Calu3 (cell line): ENCODE measurements at regions not wholly inside any gene's neighbourhood (a gene's known extent, or its start where the extent isn't known, plus 50 kb on each side); places are given as distances from the start of the nearest gene placed in this dataset.

ENCODE experiments used
- BruUV-seq: library from RNA; stranded (reverse); fragments of 400-500 nt; replicated peaks from 2 replicates; lab custom pipeline; 2021; lab: Mats Ljungman, UMichigan
- CTCF ChIA-PET: fragments of 300-600 bp; sonication (Branson Sonifier 250); formaldehyde crosslinking; loops from one replicate; lab custom pipeline; 2022; ENCODE audit warnings: antibody characterized with exemption; lab: Charles Lee
- DNase-seq: peaks from one replicate; pipeline ENCODE4 v3.0.0; 2022
- H3K27ac Mint-ChIP-seq: one replicate; pipeline ENCODE4 v1.8.0; 2022; ENCODE audit warnings: mixed read lengths; ENCODE audit not compliant: unreplicated experiment
- H3K27me3 Mint-ChIP-seq: one replicate; pipeline ENCODE4 v1.8.0; 2022; ENCODE audit warnings: mixed read lengths; ENCODE audit not compliant: unreplicated experiment
- H3K36me3 Mint-ChIP-seq: one replicate; pipeline ENCODE4 v1.8.0; 2022; ENCODE audit warnings: mild to moderate bottlenecking, moderate library complexity, mixed read lengths; ENCODE audit not compliant: insufficient read depth, unreplicated experiment
- H3K4me1 Mint-ChIP-seq: one replicate; pipeline ENCODE4 v1.8.0; 2022; ENCODE audit warnings: mild to moderate bottlenecking, low read depth, mixed read lengths; ENCODE audit not compliant: unreplicated experiment
- H3K4me3 Mint-ChIP-seq: one replicate; pipeline ENCODE4 v1.8.0; 2022; ENCODE audit warnings: mild to moderate bottlenecking, low read depth, moderate library complexity, mixed read lengths; ENCODE audit not compliant: unreplicated experiment
- H3K9me3 Mint-ChIP-seq: one replicate; pipeline ENCODE4 v1.8.0; 2022; ENCODE audit warnings: low read depth, mixed read lengths; ENCODE audit not compliant: unreplicated experiment
- intact Hi-C: fragments of 100-400 bp; cut with micrococcal nuclease; formaldehyde crosslinking; loops from one replicate; pipeline ENCODE4 v1.10.0; 2022; ENCODE audit not compliant: unreplicated experiment
- TF ChIP-seq, protein P1 (sequence below): fragments of 200-600 bp; IDR thresholded peaks from one replicate; pipeline ENCODE4 v1.8.0; 2022; ENCODE audit warnings: antibody characterized with exemption; ENCODE audit not compliant: unreplicated experiment

GRCh38 chr14:85079842-85080730, 449.9 kb upstream of the FLRT2 start:
- intact Hi-C loops: no loop called here
- CTCF ChIA-PET: no interaction called here
- Mint-ChIP-seq H3K9me3 (peaks cover 4% of the 10 kb centered on the region), H3K27ac (no peak overlapping the region), H3K4me3 (no peak overlapping the region), H3K36me3 (no peaks in the 10 kb centered on the region), H3K27me3 (no peaks in the 10 kb centered on the region), H3K4me1 (no peaks in the 10 kb centered on the region)
- BruUV-seq: no TSS peak
- DNase-seq: no peak
- TF ChIP-seq, protein P1, sequence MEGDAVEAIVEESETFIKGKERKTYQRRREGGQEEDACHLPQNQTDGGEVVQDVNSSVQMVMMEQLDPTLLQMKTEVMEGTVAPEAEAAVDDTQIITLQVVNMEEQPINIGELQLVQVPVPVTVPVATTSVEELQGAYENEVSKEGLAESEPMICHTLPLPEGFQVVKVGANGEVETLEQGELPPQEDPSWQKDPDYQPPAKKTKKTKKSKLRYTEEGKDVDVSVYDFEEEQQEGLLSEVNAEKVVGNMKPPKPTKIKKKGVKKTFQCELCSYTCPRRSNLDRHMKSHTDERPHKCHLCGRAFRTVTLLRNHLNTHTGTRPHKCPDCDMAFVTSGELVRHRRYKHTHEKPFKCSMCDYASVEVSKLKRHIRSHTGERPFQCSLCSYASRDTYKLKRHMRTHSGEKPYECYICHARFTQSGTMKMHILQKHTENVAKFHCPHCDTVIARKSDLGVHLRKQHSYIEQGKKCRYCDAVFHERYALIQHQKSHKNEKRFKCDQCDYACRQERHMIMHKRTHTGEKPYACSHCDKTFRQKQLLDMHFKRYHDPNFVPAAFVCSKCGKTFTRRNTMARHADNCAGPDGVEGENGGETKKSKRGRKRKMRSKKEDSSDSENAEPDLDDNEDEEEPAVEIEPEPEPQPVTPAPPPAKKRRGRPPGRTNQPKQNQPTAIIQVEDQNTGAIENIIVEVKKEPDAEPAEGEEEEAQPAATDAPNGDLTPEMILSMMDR: no peak

GRCh38 chr14:85084344-85084743, 445.6 kb upstream of the FLRT2 start:
- TF ChIP-seq, protein P1: no peak
- intact Hi-C loops: no loop called here
- CTCF ChIA-PET: no interaction called here
- DNase-seq: no peak
- Mint-ChIP-seq H3K4me3 (no peak overlapping the region), H3K4me1 (no peaks in the 10 kb centered on the region), H3K36me3 (no peaks in the 10 kb centered on the region), H3K9me3 (peaks cover 4% of the 10 kb centered on the region), H3K27ac (no peak overlapping the region), H3K27me3 (no peaks in the 10 kb centered on the region)
- BruUV-seq: no TSS peak

DNA sequence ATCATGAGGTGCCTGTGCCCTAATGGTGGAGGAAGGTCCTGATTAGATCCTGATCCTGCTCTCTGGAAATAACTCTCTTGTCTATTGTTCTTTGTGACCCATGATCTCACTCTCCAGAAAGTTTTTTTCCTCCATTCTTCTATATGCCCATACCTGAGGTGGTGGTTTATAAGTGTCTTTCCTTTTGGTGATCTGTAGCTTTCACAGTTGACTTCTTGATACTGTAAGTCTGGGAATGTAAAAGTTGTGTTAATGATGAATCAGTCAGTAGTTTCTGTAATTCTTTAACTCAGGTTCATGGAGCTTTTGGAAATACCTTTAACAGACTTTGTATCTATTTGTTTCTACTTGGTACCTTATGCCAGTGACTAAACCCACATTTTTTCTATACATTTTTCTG, 444.0 kb upstream of the FLRT2 start:
- intact Hi-C loops: no loop called here
- no TSS peak for BruUV-seq
- TF ChIP-seq, protein P1: no peak
- no peaks in the 10 kb centered on the region for H3K27me3 Mint-ChIP-seq
- no peaks in the 10 kb centered on the region for H3K4me1 Mint-ChIP-seq
- peaks cover 4% of the 10 kb centered on the region for H3K9me3 Mint-ChIP-seq
- H3K4me3 Mint-ChIP-seq: no peak overlapping the region
- DNase-seq: no peak
- H3K36me3 Mint-ChIP-seq: no peaks in the 10 kb centered on the region
- no peak overlapping the region for H3K27ac Mint-ChIP-seq
- CTCF ChIA-PET: no interaction called here

DNA sequence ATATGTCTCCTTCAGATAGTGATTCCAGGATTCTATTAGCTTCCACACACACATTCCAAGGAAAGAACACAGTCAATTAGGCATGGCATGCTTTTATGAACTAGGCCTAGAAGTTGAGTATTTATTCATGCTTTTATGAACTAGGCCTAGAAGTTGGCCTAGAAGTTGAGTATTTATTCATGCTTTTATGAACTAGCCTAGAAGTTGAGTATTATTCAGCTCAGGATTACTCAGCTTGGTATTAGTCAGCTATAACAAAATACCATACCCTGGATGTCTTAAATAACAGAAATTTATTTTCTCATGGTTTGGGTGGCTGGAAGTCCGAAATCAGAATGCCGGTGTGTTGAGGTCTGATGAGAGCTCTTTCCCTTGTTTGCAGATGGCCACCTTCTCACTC, 442.7 kb upstream of the FLRT2 start:
- Mint-ChIP-seq H3K9me3 (no peaks in the 10 kb centered on the region), H3K27me3 (no peaks in the 10 kb centered on the region)
- CTCF ChIA-PET: no interaction called here

More for the DNA sequence above, 442.7 kb upstream of the FLRT2 start:
- no peaks in the 10 kb centered on the region for H3K4me1 Mint-ChIP-seq
- H3K4me3 Mint-ChIP-seq: no peak overlapping the region
- H3K27ac Mint-ChIP-seq: no peak overlapping the region
- no peak for DNase-seq
- no peaks in the 10 kb centered on the region for H3K36me3 Mint-ChIP-seq
- TF ChIP-seq, protein P1: no peak
- BruUV-seq: no TSS peak
- intact Hi-C loops: no loop called here
